ENCODE measurements at regions not wholly inside any gene's neighbourhood (a gene's known extent, or its start where the extent isn't known, plus 50 kb on each side); places are given as distances from the start of the nearest gene placed in this dataset.

DNA sequence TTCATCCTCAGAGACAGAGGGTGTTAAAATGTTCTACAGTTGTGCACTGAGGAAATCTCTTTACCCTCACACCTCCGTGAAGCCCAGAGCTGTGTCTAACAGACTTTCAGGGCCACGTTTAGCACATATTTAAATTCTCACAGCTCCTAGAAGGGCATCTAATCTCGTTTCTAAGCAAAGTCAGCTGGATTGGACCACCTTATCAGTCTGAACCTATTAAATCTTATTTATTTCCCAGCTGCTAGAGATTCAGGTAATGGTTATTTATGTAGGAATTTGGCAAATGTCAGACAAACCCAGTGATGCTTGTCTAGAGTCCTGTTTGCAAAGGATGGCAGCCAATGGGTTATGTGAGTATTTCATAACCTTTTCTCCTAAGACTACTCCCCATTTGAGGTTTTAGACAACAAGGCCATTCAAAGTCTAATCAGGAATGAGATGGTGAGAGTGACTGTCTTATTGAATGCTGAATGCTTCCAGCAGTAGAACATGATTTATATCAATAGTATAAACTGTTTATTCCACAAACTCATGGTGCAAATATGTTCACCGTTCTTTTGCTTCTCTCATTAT lies 54.8 kb upstream of the EXOC4 start:
- no peaks in the 10 kb centered on the region for H3K4me1 ChIP-seq
- no peaks in the 10 kb centered on the region for H3K36me3 ChIP-seq (ENCODE audit: control insufficient read depth, insufficient read depth, low read length)
- no peaks in the 10 kb centered on the region for H3K27me3 ChIP-seq (ENCODE audit: control insufficient read depth, insufficient read depth, low read length)
- H3K27ac ChIP-seq: no peak overlapping the region
- no peaks in the 10 kb centered on the region for H3K79me2 ChIP-seq
- no peak overlapping the region for H3K9ac ChIP-seq
- H3K4me2 ChIP-seq (ENCODE audit: low read length): no peak overlapping the region
- H2AFZ ChIP-seq: no peak overlapping the region
- TF ChIP-seq, protein P1, sequence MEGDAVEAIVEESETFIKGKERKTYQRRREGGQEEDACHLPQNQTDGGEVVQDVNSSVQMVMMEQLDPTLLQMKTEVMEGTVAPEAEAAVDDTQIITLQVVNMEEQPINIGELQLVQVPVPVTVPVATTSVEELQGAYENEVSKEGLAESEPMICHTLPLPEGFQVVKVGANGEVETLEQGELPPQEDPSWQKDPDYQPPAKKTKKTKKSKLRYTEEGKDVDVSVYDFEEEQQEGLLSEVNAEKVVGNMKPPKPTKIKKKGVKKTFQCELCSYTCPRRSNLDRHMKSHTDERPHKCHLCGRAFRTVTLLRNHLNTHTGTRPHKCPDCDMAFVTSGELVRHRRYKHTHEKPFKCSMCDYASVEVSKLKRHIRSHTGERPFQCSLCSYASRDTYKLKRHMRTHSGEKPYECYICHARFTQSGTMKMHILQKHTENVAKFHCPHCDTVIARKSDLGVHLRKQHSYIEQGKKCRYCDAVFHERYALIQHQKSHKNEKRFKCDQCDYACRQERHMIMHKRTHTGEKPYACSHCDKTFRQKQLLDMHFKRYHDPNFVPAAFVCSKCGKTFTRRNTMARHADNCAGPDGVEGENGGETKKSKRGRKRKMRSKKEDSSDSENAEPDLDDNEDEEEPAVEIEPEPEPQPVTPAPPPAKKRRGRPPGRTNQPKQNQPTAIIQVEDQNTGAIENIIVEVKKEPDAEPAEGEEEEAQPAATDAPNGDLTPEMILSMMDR (IDR thresholded peaks at IDR 0.05): no peak
- H3K9me3 ChIP-seq (ENCODE audit: control insufficient read depth, low read length): no peaks in the 10 kb centered on the region
- H3K4me3 ChIP-seq (ENCODE audit: low read depth, low read length): no peak overlapping the region

DNA sequence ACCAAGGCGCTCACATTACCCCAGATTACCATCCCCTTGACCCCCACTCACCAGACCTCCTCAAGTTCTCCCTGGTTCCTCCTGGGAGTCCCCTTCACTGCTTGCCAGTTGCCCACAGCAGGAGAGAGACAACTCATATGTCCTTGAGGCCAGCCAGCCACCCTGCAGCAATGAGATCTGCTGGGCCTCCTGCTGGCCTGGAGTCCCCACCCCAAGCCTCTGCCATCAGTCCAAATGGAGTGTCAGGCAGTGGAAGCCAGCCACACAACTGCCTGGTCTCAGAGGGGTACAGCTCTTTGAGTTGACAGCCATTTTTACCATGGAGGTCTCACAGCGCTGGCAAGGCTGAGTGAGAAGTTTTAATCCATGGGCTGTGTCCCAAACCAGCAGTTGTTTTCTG lies 53.0 kb upstream of the EXOC4 start:
- TF ChIP-seq, protein P1 (IDR thresholded peaks at IDR 0.05): no peak
- Histone ChIP-seq H3K4me1 (no peaks in the 10 kb centered on the region), H3K36me3 (ENCODE audit: control insufficient read depth, insufficient read depth, low read length) (no peaks in the 10 kb centered on the region), H3K9ac (no peak overlapping the region), H3K4me2 (ENCODE audit: low read length) (no peak overlapping the region), H3K4me3 (ENCODE audit: low read depth, low read length) (no peak overlapping the region), H3K27me3 (ENCODE audit: control insufficient read depth, insufficient read depth, low read length) (no peaks in the 10 kb centered on the region), H3K27ac (no peak overlapping the region), H2AFZ (no peak overlapping the region), H3K9me3 (ENCODE audit: control insufficient read depth, low read length) (no peaks in the 10 kb centered on the region), H3K79me2 (no peaks in the 10 kb centered on the region)

DNA sequence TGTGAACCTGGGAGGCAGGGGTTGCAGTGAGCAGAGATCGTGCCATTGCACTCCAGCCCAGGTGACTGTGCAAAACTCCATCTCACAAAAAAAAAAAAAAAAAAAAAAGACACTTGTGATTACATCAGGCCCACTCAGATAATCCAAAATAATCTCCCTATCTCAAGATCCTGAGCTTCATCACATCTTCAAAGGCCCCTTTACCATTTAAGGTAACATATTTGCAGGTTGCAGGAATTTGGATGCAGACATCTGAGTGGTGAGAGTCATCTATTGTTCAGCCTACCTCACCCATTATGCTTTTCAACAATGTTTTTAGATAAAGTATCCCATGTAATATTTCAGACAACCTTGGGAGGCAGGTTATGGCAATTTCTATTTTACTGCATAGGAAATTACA lies 51.4 kb upstream of the EXOC4 start:
- Histone ChIP-seq H3K4me1 (no peaks in the 10 kb centered on the region), H3K4me3 (ENCODE audit: low read depth, low read length) (no peak overlapping the region), H3K9ac (no peak overlapping the region), H3K36me3 (ENCODE audit: control insufficient read depth, insufficient read depth, low read length) (no peaks in the 10 kb centered on the region), H3K27me3 (ENCODE audit: control insufficient read depth, insufficient read depth, low read length) (no peaks in the 10 kb centered on the region), H3K4me2 (ENCODE audit: low read length) (no peak overlapping the region), H3K9me3 (ENCODE audit: control insufficient read depth, low read length) (no peaks in the 10 kb centered on the region), H3K27ac (no peak overlapping the region), H2AFZ (no peak overlapping the region), H3K79me2 (no peaks in the 10 kb centered on the region)
- TF ChIP-seq, protein P1 (IDR thresholded peaks at IDR 0.05): no peak

DNA sequence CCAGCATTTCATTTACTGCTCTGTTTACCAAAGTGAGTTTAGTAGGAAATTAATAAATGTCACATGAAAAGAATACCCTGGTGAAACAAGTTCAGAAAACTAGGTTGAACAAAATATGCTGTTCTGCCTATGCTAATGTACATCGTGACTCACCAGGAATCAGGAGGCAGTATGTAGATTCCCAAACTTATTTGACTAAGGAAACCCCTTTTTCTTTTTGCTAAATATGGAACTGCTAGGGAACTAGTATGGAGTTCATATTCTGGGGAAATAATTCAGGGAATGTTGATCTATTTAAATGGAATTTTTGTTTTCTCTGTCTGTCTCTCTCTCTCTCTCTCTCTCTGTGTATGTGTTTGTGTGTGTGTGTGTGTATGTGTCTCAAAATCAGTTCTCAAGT lies 49.9 kb upstream of the EXOC4 start:
- H3K27me3 ChIP-seq (ENCODE audit: control insufficient read depth, insufficient read depth, low read length): no peaks in the 10 kb centered on the region
- no peak overlapping the region for H3K4me2 ChIP-seq (ENCODE audit: low read length)
- no peaks in the 10 kb centered on the region for H3K9me3 ChIP-seq (ENCODE audit: control insufficient read depth, low read length)
- no peak overlapping the region for H3K27ac ChIP-seq
- no peak overlapping the region for H3K4me3 ChIP-seq (ENCODE audit: low read depth, low read length)
- no peak overlapping the region for H3K9ac ChIP-seq
- no peaks in the 10 kb centered on the region for H3K79me2 ChIP-seq
- no peaks in the 10 kb centered on the region for H3K4me1 ChIP-seq
- no peak overlapping the region for H2AFZ ChIP-seq
- TF ChIP-seq, protein P1 (IDR thresholded peaks at IDR 0.05): no peak
- H3K36me3 ChIP-seq (ENCODE audit: control insufficient read depth, insufficient read depth, low read length): no peaks in the 10 kb centered on the region

Measured in parathyroid adenoma (tissue), 2 donors.